H1 (cell line): ENCODE measurements at regions not wholly inside any gene's neighbourhood (a gene's known extent, or its start where the extent isn't known, plus 50 kb on each side); places are given as distances from the start of the nearest gene placed in this dataset.

ENCODE experiments used
- ATF2 ChIP-seq: IDR thresholded peaks from 2 replicates; pipeline ENCODE4 v1.6.1; 2012; ENCODE audit warnings: low read length, inconsistent platforms
- CHD2 ChIP-seq: IDR thresholded peaks from 2 replicates; pipeline ENCODE4 v1.6.1; 2012; ENCODE audit warnings: low read length, improper control_type of control experiment
- FOSL1 ChIP-seq: IDR thresholded peaks from 2 replicates; pipeline ENCODE4 v1.6.1; 2011; ENCODE audit warnings: mild to moderate bottlenecking, low read depth, low read length, moderate library complexity; ENCODE audit not compliant: insufficient read depth
- HDAC6 ChIP-seq: IDR thresholded peaks from one replicate; pipeline ENCODE4 v1.7.1; 2012; ENCODE audit warnings: low read depth, mild to moderate bottlenecking, inconsistent platforms, low read length, moderate library complexity
- KDM1A ChIP-seq: fragments of 200-600, 300-600 bp; sonication (generic); IDR thresholded peaks from 2 replicates; pipeline ENCODE4 v1.7.1; 2016; ENCODE audit warnings: mild to moderate bottlenecking, low read length, borderline replicate concordance
- SAP30 ChIP-seq: fragments of 300-600 bp; sonication (generic); IDR thresholded peaks from 2 replicates; pipeline ENCODE4 v1.7.1; 2012; ENCODE audit warnings: low read length, moderate library complexity, mild to moderate bottlenecking, inconsistent platforms; ENCODE audit not compliant: insufficient read depth, insufficient replicate concordance
- TCF12 ChIP-seq: IDR thresholded peaks from 2 replicates; pipeline ENCODE4 v1.6.1; 2011; ENCODE audit warnings: low read depth, mild to moderate bottlenecking, low read length

- no peak for TF ChIP-seq FOSL1
- TF ChIP-seq TCF12, result no peak
- no peak for TF ChIP-seq ATF2
- no peak for TF ChIP-seq KDM1A
- TF ChIP-seq SAP30, result no peak
- TF ChIP-seq CHD2, result no peak
- TF ChIP-seq HDAC6, result no peak
Measured at GRCh38 chr4:138941037-138941436, 74.5 kb upstream of the NOCT start (continued).
